Renal cortex interstitium (tissue), 11 donors: ENCODE measurements at regions not wholly inside any gene's neighbourhood (a gene's known extent, or its start where the extent isn't known, plus 50 kb on each side); places are given as distances from the start of the nearest gene placed in this dataset.

Experiments used
- DNase-seq, 11 donors: peaks; one replicate each; pipeline ENCODE4 v3.0.0-alpha.2; 2013; ENCODE audit warnings: low read depth in 9 of 11, low spot score in 4 of 11; ENCODE audit errors: extremely low read depth in 1 of 11

DNA sequence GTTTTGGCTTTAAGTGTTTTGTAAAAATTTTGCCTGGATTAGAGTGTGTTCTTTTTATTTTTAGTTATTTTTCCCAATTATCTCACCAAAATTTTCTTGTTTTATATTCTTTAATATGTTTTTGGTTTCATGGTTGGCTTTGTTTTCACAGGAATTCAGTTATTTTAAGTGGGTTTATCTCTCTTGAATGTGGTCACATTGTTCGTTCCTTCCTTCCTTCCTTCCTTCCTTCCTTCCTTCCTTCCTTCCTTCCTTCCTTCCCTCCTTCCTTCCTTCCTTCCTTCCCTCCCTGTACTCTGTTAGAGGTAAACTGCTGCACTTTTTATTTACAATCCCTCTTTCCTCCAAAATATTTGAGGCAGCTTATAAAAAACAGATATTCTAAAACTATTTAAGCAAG lies 672.9 kb upstream of the CITED2 start:
- DNase-seq = no peak

GRCh38 chr6:140046016-140046632 lies 671.7 kb upstream of the CITED2 start:
- DNase-seq = no peak

- DNase-seq = no peak
Measured at GRCh38 chr6:140045116-140045515, 670.7 kb upstream of the CITED2 start.

DNA sequence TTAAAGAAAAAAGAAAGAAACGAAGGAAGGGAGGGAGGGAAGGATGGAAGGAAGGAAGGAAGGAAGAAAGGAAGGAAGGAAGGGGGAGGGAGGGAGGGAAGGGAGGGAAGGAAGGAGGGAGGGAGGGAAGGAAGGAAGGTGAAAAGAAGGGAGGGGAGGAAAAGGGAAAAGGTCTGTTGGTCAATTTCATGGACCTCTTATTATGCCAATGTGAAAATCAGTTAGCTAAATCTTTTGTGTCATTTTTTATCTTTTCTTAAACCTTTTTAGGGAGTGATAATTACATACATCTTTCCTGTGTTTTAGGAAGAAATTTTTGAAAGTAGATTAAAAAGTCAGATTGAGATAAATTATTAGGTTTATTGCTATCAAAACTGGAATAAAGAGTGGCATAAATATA lies 670.2 kb upstream of the CITED2 start:
- DNase-seq = no peak

DNA sequence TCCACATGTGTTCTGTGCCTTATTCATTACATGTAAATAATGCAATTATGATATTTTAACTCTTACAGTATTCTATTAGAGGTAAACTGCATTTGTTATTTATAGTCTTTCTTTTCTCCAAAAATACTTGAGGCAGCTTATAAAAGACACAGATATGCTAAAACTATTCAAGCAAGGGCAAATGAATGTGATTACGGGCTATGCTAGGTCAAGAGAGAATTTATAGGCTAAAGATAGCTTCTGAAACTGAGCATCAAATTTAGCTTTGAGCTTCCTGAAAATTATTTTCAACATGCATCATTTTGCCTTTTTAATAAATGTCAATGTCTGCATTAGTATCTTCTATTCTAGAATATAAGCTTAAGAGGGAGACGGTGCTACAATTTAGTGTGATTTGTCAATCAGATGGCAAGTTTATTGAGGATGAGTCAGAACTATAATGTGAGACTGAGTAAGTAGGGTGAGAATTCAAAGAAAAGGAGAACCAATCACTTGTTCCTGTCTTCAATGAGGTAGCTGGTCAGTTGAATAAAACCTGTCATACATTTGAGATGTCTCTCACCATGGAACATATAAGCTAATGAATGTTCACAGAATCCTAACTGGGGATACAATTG lies 669.4 kb upstream of the CITED2 start:
- DNase-seq = no peak

DNA sequence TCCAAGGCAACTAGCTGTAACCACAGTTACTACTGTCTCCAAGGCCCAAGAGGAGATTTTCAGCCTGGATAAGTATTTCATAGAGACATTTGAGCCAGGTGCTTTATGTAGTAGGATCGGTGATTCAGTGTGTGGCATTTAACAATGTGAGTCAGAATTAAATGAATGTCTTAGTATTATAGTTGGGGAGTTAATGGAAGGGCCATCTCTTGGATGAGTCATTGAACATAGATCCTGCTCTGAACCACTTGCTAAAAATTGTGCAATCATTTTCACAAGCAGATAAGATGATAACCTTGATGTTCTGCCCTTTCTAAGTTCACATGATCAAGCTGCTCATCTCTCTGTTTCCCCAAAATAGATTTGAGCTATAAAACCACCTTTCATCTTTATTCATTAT lies 668.9 kb upstream of the CITED2 start:
- no peak for DNase-seq

- no peak for DNase-seq
Measured at GRCh38 chr6:140041571-140042332, 667.3 kb upstream of the CITED2 start.

GRCh38 chr6:140041056-140041455 lies 666.6 kb upstream of the CITED2 start:
- no peak for DNase-seq

- no peak for DNase-seq
Measured at GRCh38 chr6:140040396-140040795, 665.9 kb upstream of the CITED2 start.

- no peak for DNase-seq
Measured at GRCh38 chr6:140039364-140039763, 664.9 kb upstream of the CITED2 start.

- DNase-seq = no peak
Measured at GRCh38 chr6:140036196-140036595, 661.7 kb upstream of the CITED2 start.

GRCh38 chr6:140032189-140032588 lies 657.7 kb upstream of the CITED2 start:
- no peak for DNase-seq

- no peak for DNase-seq
Measured at GRCh38 chr6:140029551-140029950, 655.1 kb upstream of the CITED2 start.

DNA sequence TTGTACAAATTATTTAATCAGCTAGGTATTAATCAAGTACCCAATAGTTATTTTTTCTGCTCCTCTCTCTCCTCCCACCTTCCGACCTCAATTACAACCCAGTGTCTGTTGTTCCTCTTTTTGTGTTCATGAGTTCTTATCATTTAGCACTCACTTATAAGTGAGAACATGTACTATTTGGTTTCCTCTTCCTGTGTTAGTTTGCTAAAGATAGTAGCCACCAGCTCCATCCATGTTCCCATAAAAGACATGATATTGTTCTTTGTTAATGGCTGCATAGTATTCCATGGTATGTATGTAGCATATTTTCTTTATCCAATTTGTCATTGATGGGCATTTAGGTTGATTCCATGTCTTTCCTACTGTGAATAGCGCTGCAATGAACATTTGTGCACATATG lies 652.8 kb upstream of the CITED2 start:
- DNase-seq = no peak

DNA sequence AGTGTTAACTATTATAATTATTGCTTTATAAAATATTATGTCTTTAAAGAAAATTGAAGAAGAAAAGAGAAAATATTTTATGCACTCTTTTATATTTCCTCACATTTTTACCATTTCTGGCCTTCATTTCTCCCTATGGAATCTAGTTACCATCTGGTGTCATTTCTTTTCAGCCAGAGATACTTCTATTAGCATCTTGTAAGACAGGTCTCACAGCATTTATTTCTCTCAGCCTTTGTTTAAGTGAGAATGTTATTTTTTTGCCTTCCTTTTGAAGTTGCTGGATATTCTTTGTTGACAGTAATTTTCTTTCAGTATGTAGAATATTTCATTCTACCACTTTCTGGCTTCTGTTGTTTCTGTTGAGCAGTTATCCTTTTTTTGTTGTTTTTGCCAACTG lies 652.1 kb upstream of the CITED2 start:
- DNase-seq = no peak

- DNase-seq = no peak
Measured at GRCh38 chr6:140025171-140025570, 650.7 kb upstream of the CITED2 start.

GRCh38 chr6:140020207-140020791 lies 645.9 kb upstream of the CITED2 start:
- DNase-seq = no peak

- DNase-seq = no peak
Measured at GRCh38 chr6:140018588-140018987, 644.1 kb upstream of the CITED2 start.

- no peak for DNase-seq
Measured at GRCh38 chr6:140017470-140017869, 643.0 kb upstream of the CITED2 start.

DNA sequence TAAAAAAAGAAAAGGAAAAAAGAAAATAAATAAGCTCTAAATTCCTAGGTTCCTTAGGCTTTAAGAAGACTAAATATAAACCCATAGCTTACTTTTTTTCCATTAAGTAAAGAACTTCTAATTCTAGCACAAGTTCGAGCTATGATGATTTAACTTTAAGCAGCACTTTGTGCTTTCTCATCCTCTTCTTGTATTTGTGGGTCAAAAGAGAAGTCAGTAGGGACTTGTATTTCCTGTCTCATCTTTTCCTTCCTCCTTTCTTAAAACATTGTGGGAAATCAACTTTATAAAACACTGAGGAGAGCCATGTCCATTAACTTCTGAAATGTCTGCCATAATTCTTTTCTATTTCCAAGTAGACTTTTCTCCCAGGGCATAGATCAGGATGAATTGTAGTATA lies 637.7 kb upstream of the CITED2 start:
- no peak for DNase-seq
